HG03521 (cell line): ENCODE measurements at regions not wholly inside any gene's neighbourhood (a gene's known extent, or its start where the extent isn't known, plus 50 kb on each side); places are given as distances from the start of the nearest gene placed in this dataset.

ENCODE experiments used
- ATAC-seq: cut with Tn5 transposase; IDR thresholded peaks from one replicate; pipeline ENCODE4 v1.9.1; 2021; ENCODE audit warnings: mild to moderate bottlenecking, moderate library complexity; ENCODE audit not compliant: unreplicated experiment

GRCh38 chr17:36885153-36885735, 52.0 kb upstream of the LHX1 start:
- no peak for ATAC-seq

DNA sequence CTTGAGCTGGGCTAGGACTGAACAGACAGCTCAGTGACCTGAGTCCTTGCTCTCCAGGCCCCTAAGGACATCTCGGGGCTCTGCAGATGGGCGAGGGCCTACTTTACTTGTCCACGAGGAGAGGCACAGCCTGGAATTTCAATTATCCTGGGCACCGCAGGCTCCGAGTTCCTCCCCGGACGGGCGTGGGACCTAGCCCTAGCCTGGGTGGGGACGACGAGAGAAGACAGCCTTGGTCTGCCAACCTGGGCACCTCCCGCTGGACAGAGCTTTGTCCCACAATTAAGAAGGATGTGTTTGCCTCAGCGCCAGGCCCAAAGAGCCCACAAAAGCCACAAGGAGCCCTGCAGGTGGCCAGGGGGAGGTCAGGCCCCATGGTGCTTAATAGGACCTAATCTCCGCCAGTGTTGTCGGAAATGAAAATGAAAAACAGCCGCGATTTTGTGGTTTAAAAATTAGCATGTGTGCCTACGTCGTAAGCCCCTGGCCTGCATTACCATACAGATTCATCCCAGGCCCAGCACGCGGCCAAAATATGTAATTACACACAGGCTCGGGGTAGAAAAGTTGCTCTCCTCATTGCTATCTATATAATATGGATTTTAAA, 51.4 kb upstream of the LHX1 start:
- no peak for ATAC-seq
